SK-N-SH (cell line): ENCODE measurements at regions not wholly inside any gene's neighbourhood (a gene's known extent, or its start where the extent isn't known, plus 50 kb on each side); places are given as distances from the start of the nearest gene placed in this dataset.

Experiments
- CTCF ChIP-seq: fragments of 200-600 bp; sonication (generic); IDR thresholded peaks from 2 replicates; pipeline ENCODE4 v1.6.1; 2017; ENCODE audit warnings: antibody characterized with exemption, mild to moderate bottlenecking, moderate library complexity
- GATA2 ChIP-seq: sonication (generic); formaldehyde crosslinking; IDR thresholded peaks from 2 replicates; pipeline ENCODE4 v1.5.0; 2020; ENCODE audit warnings: mild to moderate bottlenecking, missing genetic modification reagents
- IRF3 ChIP-seq: fragments of 150-350 bp; IDR thresholded peaks from 2 replicates; pipeline ENCODE4 v1.6.1; 2016; ENCODE audit warnings: mild to moderate bottlenecking, low read depth, low read length
- POLR2AphosphoS5 ChIP-seq: IDR thresholded peaks from 2 replicates; pipeline ENCODE4 v1.6.1; 2012; ENCODE audit warnings: low read depth, low read length
- RAD21 ChIP-seq: IDR thresholded peaks from 2 replicates; pipeline ENCODE4 v1.6.1; 2012; ENCODE audit warnings: mild to moderate bottlenecking, low read length
- RFX5 ChIP-seq: IDR thresholded peaks from 2 replicates; pipeline ENCODE4 v1.6.1; 2012; ENCODE audit warnings: mild to moderate bottlenecking, improper control_type of control experiment, low read length
- SIN3A ChIP-seq: IDR thresholded peaks from 2 replicates; pipeline ENCODE4 v1.6.1; 2012; ENCODE audit warnings: low read depth, mild to moderate bottlenecking, low read length, moderate library complexity, borderline replicate concordance
- TAF1 ChIP-seq: IDR thresholded peaks from 2 replicates; pipeline ENCODE4 v1.6.1; 2012; ENCODE audit warnings: low read depth, mild to moderate bottlenecking, low read length, moderate library complexity, borderline replicate concordance
- YY1 ChIP-seq: IDR thresholded peaks from 2 replicates; pipeline ENCODE4 v1.4.0; 2012; ENCODE audit warnings: low read depth, mild to moderate bottlenecking
- TF ChIP-seq, protein P1 (sequence below): IDR thresholded peaks from 2 replicates; pipeline ENCODE4; 2012

DNA sequence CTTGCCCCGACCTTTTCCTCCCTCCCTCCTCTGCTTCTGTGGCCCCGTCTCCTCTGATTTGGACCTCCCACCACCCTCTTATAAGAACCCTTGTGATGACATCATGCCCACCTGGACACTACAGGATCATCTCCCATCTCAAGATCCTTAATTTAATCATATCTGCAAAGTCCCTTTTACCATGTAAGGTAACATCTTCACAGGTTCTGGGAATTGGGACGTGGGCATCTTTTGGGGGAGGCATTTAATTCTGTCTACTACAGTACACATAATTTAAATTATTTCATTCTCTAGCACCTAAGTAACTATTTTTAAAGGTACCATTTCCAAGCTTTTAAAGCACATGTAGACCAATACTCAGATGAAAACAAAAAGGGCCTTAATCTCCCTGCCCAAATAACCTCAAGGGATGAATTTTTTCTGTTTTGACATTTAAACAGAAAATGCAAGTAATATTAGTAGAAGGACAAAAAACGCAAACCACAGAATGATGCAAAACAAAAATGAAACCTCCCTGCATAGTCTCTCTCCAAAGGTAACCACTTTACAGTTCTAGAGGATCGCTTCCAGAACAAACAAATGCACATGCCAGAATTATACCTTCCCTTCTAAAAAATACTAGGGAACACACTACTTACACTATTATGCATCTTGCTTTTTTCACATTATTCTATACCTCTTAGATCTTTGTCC is 222.1 kb downstream of the AACS start:
- TF ChIP-seq CTCF (no peak), SIN3A (no peak), TAF1 (no peak), RFX5 (no peak), IRF3 (no peak), POLR2AphosphoS5 (no peak), YY1 (no peak), RAD21 (no peak), GATA2 (CRISPR knock-in tag) (no peak)
- TF ChIP-seq, protein P1, sequence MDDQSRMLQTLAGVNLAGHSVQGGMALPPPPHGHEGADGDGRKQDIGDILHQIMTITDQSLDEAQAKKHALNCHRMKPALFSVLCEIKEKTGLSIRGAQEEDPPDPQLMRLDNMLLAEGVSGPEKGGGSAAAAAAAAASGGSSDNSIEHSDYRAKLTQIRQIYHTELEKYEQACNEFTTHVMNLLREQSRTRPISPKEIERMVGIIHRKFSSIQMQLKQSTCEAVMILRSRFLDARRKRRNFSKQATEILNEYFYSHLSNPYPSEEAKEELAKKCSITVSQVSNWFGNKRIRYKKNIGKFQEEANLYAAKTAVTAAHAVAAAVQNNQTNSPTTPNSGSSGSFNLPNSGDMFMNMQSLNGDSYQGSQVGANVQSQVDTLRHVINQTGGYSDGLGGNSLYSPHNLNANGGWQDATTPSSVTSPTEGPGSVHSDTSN = no peak
